GM12873 (cell line): ENCODE measurements at regions not wholly inside any gene's neighbourhood (a gene's known extent, or its start where the extent isn't known, plus 50 kb on each side); places are given as distances from the start of the nearest gene placed in this dataset.

Experiments
- TF ChIP-seq, protein P1 (sequence below): IDR thresholded peaks from 2 replicates; pipeline ENCODE4 v1.5.1; 2012; ENCODE audit warnings: low read depth, mild to moderate bottlenecking, moderate library complexity, low read length, control low read depth; ENCODE audit not compliant: insufficient read depth; ENCODE audit errors: missing control alignments

GRCh38 chr3:10762611-10763247 is 53.3 kb upstream of the SLC6A11 start:
- TF ChIP-seq, protein P1, sequence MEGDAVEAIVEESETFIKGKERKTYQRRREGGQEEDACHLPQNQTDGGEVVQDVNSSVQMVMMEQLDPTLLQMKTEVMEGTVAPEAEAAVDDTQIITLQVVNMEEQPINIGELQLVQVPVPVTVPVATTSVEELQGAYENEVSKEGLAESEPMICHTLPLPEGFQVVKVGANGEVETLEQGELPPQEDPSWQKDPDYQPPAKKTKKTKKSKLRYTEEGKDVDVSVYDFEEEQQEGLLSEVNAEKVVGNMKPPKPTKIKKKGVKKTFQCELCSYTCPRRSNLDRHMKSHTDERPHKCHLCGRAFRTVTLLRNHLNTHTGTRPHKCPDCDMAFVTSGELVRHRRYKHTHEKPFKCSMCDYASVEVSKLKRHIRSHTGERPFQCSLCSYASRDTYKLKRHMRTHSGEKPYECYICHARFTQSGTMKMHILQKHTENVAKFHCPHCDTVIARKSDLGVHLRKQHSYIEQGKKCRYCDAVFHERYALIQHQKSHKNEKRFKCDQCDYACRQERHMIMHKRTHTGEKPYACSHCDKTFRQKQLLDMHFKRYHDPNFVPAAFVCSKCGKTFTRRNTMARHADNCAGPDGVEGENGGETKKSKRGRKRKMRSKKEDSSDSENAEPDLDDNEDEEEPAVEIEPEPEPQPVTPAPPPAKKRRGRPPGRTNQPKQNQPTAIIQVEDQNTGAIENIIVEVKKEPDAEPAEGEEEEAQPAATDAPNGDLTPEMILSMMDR, result no peak

GRCh38 chr3:10763248-10763620 is 52.8 kb upstream of the SLC6A11 start:
- TF ChIP-seq, protein P1, result no peak

- TF ChIP-seq, protein P1, result no peak
Observed at GRCh38 chr3:10763817-10764258, 52.2 kb upstream of the SLC6A11 start.

DNA sequence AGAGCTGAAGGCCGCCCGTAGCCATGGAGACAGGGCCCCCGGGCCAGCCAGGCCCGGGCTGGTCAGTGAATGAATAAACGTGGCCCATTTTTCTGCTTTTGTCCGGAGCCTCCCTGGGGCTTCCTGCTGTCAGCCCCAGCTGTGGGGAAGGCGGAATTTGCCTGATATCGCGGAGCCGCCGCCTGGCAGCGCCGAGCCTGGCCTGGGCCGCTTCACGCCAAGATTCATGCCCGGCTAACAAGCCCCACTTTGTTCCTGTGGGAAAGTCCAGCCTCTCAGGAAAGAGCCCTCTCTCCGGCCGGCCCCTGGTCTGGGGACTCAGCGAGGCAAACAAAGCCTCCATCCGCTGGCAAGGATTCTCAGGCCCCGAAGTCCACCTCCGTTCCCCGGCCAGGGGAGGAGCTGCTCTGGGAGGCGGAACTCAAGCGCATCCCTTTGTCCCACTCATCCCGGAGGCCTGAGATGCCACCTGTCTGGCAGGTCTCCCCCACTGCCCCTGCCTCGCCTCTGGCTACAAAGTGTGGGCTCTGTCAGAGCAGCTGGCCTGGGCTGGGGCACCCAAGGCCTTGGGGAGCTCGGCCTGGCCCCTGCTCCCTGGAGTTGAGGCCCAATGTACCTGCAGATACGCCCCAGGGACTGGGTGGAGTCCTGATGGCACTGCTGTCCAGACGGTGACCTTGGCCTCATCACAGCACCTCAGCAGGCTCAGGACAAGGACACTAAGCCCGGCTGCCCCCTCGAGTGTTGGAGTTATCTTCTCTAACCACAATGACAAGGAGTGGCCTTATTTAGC is 51.6 kb upstream of the SLC6A11 start:
- TF ChIP-seq, protein P1, result no peak

GRCh38 chr3:10766049-10766705 is 49.9 kb upstream of the SLC6A11 start:
- TF ChIP-seq, protein P1, result no peak
